K562 (cell line): ENCODE measurements at regions not wholly inside any gene's neighbourhood (a gene's known extent, or its start where the extent isn't known, plus 50 kb on each side); places are given as distances from the start of the nearest gene placed in this dataset.

Experiments used
- ELF1 ChIP-seq: fragments of 200-800 bp; sonication (Bioruptor generic); IDR thresholded peaks from 2 replicates; pipeline ENCODE4 v1.6.1; 2016; ENCODE audit warnings: missing genetic modification characterization, missing compliant biosample characterization
- FOS ChIP-seq: IDR thresholded peaks from 3 replicates; pipeline ENCODE4 v1.6.1; 2011; ENCODE audit not compliant: insufficient read length; ENCODE audit errors: extremely low read depth
- FOSL1 ChIP-seq: fragments of 200-800 bp; sonication (Bioruptor generic); conservative IDR thresholded peaks from 2 replicates; pipeline ENCODE4 v1.6.1; 2016; ENCODE audit warnings: missing genetic modification characterization, missing compliant biosample characterization
- GTF2A2 ChIP-seq: IDR thresholded peaks from 2 replicates; pipeline ENCODE4 v1.6.1; 2016; ENCODE audit warnings: mild to moderate bottlenecking, missing genetic modification characterization, missing compliant biosample characterization
- JUNB ChIP-seq: fragments of 450-650 bp; formaldehyde crosslinking; conservative IDR thresholded peaks from 2 replicates; pipeline ENCODE4 v1.4.0; 2020; ENCODE audit warnings: mild to moderate bottlenecking
- MAFK ChIP-seq: IDR thresholded peaks from 2 replicates; pipeline ENCODE4 v1.6.1; 2011; ENCODE audit warnings: low read length, improper control_type of control experiment
- MTA2 ChIP-seq: fragments of 450-650 bp; IDR thresholded peaks from 2 replicates; pipeline ENCODE4 v1.6.1; 2016; ENCODE audit warnings: low read depth
- MYBL2 ChIP-seq, 2 experiments: fragments of 450-650 bp in 1 of 2; sonication (generic) in 1 of 2; formaldehyde crosslinking in 1 of 2; IDR thresholded peaks; 2 replicates each; pipeline versions ENCODE4 v1.6.1 to v1.8.1; 2017 to 2022; ENCODE audit warnings: borderline replicate concordance in 1 of 2, inconsistent platforms in 1 of 2, low read depth in 1 of 2, mild to moderate bottlenecking in 1 of 2, missing genetic modification reagents in 1 of 2, moderate library complexity in 1 of 2
- NUFIP1 ChIP-seq: fragments of 450-650 bp; IDR thresholded peaks from 2 replicates; pipeline ENCODE4 v1.6.1; 2018; ENCODE audit not compliant: partially characterized antibody
- SREBF1 ChIP-seq: fragments of 150-350 bp; IDR thresholded peaks from 2 replicates; pipeline ENCODE4 v1.6.1; 2014; ENCODE audit warnings: antibody characterized with exemption, low read depth, low read length, borderline replicate concordance
- TAF1 ChIP-seq: IDR thresholded peaks from 2 replicates; pipeline ENCODE4 v1.6.1; 2011; ENCODE audit warnings: mild to moderate bottlenecking, low read length, moderate library complexity; ENCODE audit not compliant: insufficient read depth, control insufficient read depth, severe bottlenecking; ENCODE audit errors: extremely low read depth
- TARDBP ChIP-seq: fragments of 450-650 bp; IDR thresholded peaks from 2 replicates; pipeline ENCODE4 v1.6.1; 2016
- TF ChIP-seq, protein P1 (sequence below): fragments of 200-800 bp; sonication (Bioruptor generic); IDR thresholded peaks from 2 replicates; pipeline ENCODE4 v1.6.1; 2016; ENCODE audit warnings: missing genetic modification characterization, missing compliant biosample characterization
- TF ChIP-seq, protein P2 (sequence below): fragments of 450-650 bp; IDR thresholded peaks from 2 replicates; pipeline ENCODE4 v1.6.1; 2016; ENCODE audit warnings: mild to moderate bottlenecking
- TF ChIP-seq, protein P3 (sequence below): fragments of 150-350 bp; conservative IDR thresholded peaks from 2 replicates; pipeline ENCODE4 v1.6.1; 2014; ENCODE audit warnings: low read length

DNA sequence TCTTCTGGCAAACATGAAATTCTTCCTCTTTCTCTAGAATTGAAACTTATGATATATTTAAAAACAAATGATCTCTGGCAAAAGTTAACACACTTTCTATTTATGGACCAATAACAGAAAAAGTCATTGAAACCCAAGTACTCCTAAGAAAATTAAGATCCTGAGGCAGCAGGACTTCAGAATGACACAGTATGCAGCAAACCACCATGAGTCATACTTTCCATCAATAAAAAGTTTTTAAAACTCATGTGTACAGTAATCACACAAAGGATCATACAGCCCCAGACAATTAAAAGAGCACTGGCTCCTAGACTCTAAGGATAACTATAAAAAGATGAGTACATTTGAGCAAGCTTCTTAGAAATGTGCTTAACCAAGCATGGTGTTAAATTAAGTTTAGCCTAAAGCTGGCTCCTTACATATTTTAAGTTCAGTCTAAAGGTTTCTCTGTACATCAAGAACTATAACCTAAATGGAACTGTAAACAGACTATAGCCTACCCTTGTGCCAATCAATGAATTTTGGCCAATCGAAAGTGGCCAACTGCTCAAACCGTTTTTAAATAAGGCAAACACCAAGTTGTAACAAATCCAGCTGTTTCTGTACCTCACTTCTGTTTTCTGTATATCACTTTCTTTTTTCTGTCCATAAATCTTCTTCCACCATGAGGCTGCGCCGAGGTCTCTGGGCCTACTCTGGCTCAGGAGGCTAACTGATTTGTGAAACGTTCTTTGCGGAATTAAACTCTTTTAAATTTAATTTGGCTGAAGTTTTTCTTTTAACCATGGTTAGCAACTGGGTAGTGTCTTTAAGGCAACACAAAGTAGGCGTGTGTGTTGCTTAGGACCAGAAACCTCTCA lies 232.1 kb upstream of the PIK3R1 start (continued):
- TF ChIP-seq, protein P1, sequence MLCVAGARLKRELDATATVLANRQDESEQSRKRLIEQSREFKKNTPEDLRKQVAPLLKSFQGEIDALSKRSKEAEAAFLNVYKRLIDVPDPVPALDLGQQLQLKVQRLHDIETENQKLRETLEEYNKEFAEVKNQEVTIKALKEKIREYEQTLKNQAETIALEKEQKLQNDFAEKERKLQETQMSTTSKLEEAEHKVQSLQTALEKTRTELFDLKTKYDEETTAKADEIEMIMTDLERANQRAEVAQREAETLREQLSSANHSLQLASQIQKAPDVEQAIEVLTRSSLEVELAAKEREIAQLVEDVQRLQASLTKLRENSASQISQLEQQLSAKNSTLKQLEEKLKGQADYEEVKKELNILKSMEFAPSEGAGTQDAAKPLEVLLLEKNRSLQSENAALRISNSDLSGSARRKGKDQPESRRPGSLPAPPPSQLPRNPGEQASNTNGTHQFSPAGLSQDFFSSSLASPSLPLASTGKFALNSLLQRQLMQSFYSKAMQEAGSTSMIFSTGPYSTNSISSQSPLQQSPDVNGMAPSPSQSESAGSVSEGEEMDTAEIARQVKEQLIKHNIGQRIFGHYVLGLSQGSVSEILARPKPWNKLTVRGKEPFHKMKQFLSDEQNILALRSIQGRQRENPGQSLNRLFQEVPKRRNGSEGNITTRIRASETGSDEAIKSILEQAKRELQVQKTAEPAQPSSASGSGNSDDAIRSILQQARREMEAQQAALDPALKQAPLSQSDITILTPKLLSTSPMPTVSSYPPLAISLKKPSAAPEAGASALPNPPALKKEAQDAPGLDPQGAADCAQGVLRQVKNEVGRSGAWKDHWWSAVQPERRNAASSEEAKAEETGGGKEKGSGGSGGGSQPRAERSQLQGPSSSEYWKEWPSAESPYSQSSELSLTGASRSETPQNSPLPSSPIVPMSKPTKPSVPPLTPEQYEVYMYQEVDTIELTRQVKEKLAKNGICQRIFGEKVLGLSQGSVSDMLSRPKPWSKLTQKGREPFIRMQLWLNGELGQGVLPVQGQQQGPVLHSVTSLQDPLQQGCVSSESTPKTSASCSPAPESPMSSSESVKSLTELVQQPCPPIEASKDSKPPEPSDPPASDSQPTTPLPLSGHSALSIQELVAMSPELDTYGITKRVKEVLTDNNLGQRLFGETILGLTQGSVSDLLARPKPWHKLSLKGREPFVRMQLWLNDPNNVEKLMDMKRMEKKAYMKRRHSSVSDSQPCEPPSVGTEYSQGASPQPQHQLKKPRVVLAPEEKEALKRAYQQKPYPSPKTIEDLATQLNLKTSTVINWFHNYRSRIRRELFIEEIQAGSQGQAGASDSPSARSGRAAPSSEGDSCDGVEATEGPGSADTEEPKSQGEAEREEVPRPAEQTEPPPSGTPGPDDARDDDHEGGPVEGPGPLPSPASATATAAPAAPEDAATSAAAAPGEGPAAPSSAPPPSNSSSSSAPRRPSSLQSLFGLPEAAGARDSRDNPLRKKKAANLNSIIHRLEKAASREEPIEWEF (CRISPR knock-in tag): no peak
- TF ChIP-seq FOS: no peak
- TF ChIP-seq GTF2A2 (tag): no peak
- TF ChIP-seq TARDBP: no peak
- no peak for TF ChIP-seq MTA2
- TF ChIP-seq, protein P2, sequence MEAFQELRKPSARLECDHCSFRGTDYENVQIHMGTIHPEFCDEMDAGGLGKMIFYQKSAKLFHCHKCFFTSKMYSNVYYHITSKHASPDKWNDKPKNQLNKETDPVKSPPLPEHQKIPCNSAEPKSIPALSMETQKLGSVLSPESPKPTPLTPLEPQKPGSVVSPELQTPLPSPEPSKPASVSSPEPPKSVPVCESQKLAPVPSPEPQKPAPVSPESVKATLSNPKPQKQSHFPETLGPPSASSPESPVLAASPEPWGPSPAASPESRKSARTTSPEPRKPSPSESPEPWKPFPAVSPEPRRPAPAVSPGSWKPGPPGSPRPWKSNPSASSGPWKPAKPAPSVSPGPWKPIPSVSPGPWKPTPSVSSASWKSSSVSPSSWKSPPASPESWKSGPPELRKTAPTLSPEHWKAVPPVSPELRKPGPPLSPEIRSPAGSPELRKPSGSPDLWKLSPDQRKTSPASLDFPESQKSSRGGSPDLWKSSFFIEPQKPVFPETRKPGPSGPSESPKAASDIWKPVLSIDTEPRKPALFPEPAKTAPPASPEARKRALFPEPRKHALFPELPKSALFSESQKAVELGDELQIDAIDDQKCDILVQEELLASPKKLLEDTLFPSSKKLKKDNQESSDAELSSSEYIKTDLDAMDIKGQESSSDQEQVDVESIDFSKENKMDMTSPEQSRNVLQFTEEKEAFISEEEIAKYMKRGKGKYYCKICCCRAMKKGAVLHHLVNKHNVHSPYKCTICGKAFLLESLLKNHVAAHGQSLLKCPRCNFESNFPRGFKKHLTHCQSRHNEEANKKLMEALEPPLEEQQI: no peak
- TF ChIP-seq ELF1 (tag): no peak
- no peak for TF ChIP-seq NUFIP1
- peak; percentile 75 for TF ChIP-seq FOSL1 (tag)
- peak; percentile 48; the same call in 1 of the 2 replicates for TF ChIP-seq JUNB (CRISPR knock-in tag)
- TF ChIP-seq SREBF1: no peak
- no peak for TF ChIP-seq TAF1
- no peak for TF ChIP-seq MYBL2 (IDR thresholded peaks at IDR 0.05; ENCODE audit: low read depth)
- TF ChIP-seq MYBL2 (CRISPR knock-in tag; IDR thresholded peaks at IDR 0.05; ENCODE audit: borderline replicate concordance): no peak
- TF ChIP-seq MAFK: no peak
- TF ChIP-seq, protein P3, sequence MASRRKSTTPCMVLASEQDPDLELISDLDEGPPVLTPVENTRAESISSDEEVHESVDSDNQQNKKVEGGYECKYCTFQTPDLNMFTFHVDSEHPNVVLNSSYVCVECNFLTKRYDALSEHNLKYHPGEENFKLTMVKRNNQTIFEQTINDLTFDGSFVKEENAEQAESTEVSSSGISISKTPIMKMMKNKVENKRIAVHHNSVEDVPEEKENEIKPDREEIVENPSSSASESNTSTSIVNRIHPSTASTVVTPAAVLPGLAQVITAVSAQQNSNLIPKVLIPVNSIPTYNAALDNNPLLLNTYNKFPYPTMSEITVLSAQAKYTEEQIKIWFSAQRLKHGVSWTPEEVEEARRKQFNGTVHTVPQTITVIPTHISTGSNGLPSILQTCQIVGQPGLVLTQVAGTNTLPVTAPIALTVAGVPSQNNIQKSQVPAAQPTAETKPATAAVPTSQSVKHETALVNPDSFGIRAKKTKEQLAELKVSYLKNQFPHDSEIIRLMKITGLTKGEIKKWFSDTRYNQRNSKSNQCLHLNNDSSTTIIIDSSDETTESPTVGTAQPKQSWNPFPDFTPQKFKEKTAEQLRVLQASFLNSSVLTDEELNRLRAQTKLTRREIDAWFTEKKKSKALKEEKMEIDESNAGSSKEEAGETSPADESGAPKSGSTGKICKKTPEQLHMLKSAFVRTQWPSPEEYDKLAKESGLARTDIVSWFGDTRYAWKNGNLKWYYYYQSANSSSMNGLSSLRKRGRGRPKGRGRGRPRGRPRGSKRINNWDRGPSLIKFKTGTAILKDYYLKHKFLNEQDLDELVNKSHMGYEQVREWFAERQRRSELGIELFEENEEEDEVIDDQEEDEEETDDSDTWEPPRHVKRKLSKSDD: no peak
